Activated T-helper 1 cell treated with anti-CD3 and anti-CD28 coated beads, Interleukin-2, amount 50 U/mL, for 16 hours (primary cell): ENCODE measurements at regions not wholly inside any gene's neighbourhood (a gene's known extent, or its start where the extent isn't known, plus 50 kb on each side); places are given as distances from the start of the nearest gene placed in this dataset.

Experiments
- DNase-seq, 2 donors: peaks; one replicate each; pipeline ENCODE4 v3.0.0-alpha.2; 2020; ENCODE audit warnings: low read depth in 1 of 2, low spot score in 1 of 2

- no peak for DNase-seq
These were observed 92.2 kb upstream of the CDH11 start for GRCh38 chr16:65213866-65214595.

- DNase-seq = no peak
These were observed 90.9 kb upstream of the CDH11 start for GRCh38 chr16:65212791-65213190.

GRCh38 chr16:65212240-65212639, 90.4 kb upstream of the CDH11 start:
- no peak for DNase-seq

- DNase-seq = no peak
These were observed 80.6 kb upstream of the CDH11 start for GRCh38 chr16:65202461-65202860.

GRCh38 chr16:65201511-65201910, 79.6 kb upstream of the CDH11 start:
- no peak for DNase-seq

- DNase-seq = no peak
These were observed 79.0 kb upstream of the CDH11 start for GRCh38 chr16:65200857-65201256.

GRCh38 chr16:65200156-65200773, 78.4 kb upstream of the CDH11 start:
- no peak for DNase-seq

GRCh38 chr16:65196420-65197075, 74.7 kb upstream of the CDH11 start:
- no peak for DNase-seq

GRCh38 chr16:65195998-65196397, 74.1 kb upstream of the CDH11 start:
- DNase-seq = no peak

GRCh38 chr16:65185241-65185778, 63.4 kb upstream of the CDH11 start:
- DNase-seq = no peak

GRCh38 chr16:65181071-65181561, 59.3 kb upstream of the CDH11 start:
- DNase-seq = no peak

- DNase-seq = no peak
These were observed 56.3 kb upstream of the CDH11 start for GRCh38 chr16:65178151-65178550.

GRCh38 chr16:65176603-65177002, 54.7 kb upstream of the CDH11 start:
- DNase-seq = no peak

GRCh38 chr16:65172356-65172755, 50.5 kb upstream of the CDH11 start:
- DNase-seq = no peak
